Ovary (tissue), 7 donors: ENCODE measurements at regions not wholly inside any gene's neighbourhood (a gene's known extent, or its start where the extent isn't known, plus 50 kb on each side); places are given as distances from the start of the nearest gene placed in this dataset.

Experiments
- DNase-seq, 5 donors: peaks; one replicate each; pipeline ENCODE4 v3.0.0-alpha.2; 2019 to 2020
- H3K27ac ChIP-seq, 2 donors: fragments of 200-600 bp; one replicate each; pipeline versions ENCODE4 v1.5.1 to v1.8.0; 2019 to 2022
- H3K27me3 ChIP-seq: fragments of 200-600 bp; one replicate; pipeline ENCODE4 v1.8.0; 2022
- H3K36me3 ChIP-seq: fragments of 200-600 bp; sonication (generic); one replicate; pipeline ENCODE4 v1.5.1; 2019
- H3K4me1 ChIP-seq: one replicate; pipeline ENCODE4 v1.8.1; 2013; ENCODE audit warnings: mild to moderate bottlenecking, moderate library complexity; ENCODE audit not compliant: insufficient read depth
- H3K4me3 ChIP-seq: fragments of 200-600 bp; sonication (generic); one replicate; pipeline ENCODE4 v1.5.1; 2017
- H3K9me3 ChIP-seq, 2 donors: fragments of 200-600 bp in 1 of 2; sonication (generic) in 1 of 2; one replicate each; pipeline versions ENCODE4 v1.5.1 to v1.8.1; 2013 to 2019; ENCODE audit warnings: mild to moderate bottlenecking in 1 of 2, moderate library complexity in 1 of 2
- EP300 ChIP-seq: sonication (generic); formaldehyde crosslinking; IDR thresholded peaks from one replicate; pipeline ENCODE4 v1.6.1; 2017; ENCODE audit warnings: antibody characterized with exemption
- POLR2A ChIP-seq: fragments of 450-650 bp; IDR thresholded peaks from one replicate; pipeline ENCODE4 v1.6.1; 2017; ENCODE audit warnings: antibody characterized with exemption, mild to moderate bottlenecking, moderate library complexity
- WGBS, 3 donors: extraction: QIAGEN DNeasy Blood & Tissue Kit in 1 of 3; methylation state at CpG; one replicate each; pipeline versions ENCODE4 v1.1.5 to v1.1.7; 2013 to 2017; 5-methylcytosine and 5-hydroxymethylcytosine counted together
- intact Hi-C, 4 donors: fragments of 100-400 bp; cut with DNase I; formaldehyde crosslinking; loops; one replicate each; pipeline versions ENCODE4 v1.11.0 to v1.15.1; 2022 to 2023
- TF ChIP-seq, protein P1 (sequence below), 3 donors: fragments of 450-650 bp in 2 of 3; fragments of 200-600 bp in 1 of 3; IDR thresholded peaks; one replicate each; pipeline versions ENCODE4 v1.5.1 to v1.8.0; 2016 to 2022; ENCODE audit warnings: antibody characterized with exemption in 3 of 3, mild to moderate bottlenecking in 1 of 3
- donor health status: DM: no; HTN: no; CAD: no; lungs with moderate emphysema.
- donor health status: DM: no; HTN: no; CAD: no.
- donor health status: Bipolar disorder and iron deficiency.
- donor health status: DM: no; HTN: no; CAD: no.
- donor health status: DM: yes; HTN: yes; CAD: no.

DNA sequence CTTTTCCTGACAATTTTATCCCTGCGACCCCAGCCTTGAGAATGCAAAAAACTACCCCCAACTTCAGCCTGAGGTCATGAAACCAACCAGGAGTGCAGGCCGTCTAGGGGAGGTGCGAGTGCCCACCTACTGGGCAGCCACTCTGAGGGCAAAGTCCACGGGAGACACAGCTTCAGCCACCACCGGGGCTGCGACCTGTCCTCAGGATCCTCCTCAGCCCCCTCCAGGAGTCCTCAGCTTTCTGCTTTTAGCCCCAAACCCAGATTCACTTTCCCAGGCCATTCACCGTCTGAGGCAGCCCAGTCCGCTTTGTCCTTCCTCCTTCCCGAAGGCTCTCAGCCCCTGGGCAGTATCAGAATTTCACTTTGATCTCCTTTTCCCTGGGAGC is 210.2 kb upstream of the TNP1 start:
- H3K36me3 ChIP-seq, result no peaks in the 10 kb centered on the region
- peaks cover 2% of the 10 kb centered on the region for H3K4me1 ChIP-seq
- DNase-seq, result no peak
- no peaks in the 10 kb centered on the region for H3K27me3 ChIP-seq
- TF ChIP-seq, protein P1, sequence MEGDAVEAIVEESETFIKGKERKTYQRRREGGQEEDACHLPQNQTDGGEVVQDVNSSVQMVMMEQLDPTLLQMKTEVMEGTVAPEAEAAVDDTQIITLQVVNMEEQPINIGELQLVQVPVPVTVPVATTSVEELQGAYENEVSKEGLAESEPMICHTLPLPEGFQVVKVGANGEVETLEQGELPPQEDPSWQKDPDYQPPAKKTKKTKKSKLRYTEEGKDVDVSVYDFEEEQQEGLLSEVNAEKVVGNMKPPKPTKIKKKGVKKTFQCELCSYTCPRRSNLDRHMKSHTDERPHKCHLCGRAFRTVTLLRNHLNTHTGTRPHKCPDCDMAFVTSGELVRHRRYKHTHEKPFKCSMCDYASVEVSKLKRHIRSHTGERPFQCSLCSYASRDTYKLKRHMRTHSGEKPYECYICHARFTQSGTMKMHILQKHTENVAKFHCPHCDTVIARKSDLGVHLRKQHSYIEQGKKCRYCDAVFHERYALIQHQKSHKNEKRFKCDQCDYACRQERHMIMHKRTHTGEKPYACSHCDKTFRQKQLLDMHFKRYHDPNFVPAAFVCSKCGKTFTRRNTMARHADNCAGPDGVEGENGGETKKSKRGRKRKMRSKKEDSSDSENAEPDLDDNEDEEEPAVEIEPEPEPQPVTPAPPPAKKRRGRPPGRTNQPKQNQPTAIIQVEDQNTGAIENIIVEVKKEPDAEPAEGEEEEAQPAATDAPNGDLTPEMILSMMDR (IDR thresholded peaks at IDR 0.05), result no peak
- TF ChIP-seq POLR2A (no peak), EP300 (no peak)
- WGBS, 3 donors, result 83 to 92% (median 91%) methylated on average over 9 of the region's 9 CpGs
- H3K9me3 ChIP-seq, result no peaks in the 10 kb centered on the region
- intact Hi-C loops, result no loop called here
- H3K27ac ChIP-seq, result no peak overlapping the region
- H3K4me3 ChIP-seq, result no peak overlapping the region

DNA sequence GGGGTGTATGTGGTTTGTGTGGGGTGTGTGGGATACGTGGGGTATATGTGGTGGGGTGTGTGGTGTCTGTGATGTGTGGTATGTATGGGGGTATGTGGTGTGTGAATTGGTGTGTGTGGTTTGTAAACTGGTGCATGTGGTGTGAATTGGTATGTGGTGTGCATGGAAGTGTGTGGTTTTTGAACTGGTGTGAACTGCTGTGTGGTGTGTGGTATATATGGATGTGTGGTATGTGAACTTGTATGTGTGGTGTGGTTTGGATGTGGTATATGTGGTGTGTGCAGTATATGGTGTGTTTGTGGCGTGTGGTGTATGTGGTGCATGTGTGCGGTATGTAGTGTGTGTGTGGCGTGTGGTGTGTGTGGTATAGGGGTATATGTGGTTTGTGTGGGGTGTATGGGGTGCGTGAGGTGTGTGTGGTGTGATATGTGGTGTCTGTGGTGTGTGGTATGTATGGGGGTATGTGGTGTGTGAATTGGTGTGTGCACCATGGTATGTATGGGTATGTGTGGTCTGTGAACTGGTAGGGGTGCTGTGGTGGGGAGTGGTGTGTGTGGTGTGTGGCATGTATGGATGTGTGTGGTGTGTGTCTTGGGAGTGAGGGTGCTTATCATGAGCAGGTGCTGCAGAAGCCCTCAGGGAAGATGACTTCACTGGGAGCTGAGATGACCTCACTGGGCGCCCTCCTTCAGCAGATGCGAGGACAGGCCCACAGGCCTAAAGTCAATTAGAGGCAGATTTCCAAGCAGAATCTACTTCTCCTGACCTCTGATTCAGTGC is 209.6 kb upstream of the TNP1 start:
- Histone ChIP-seq H3K4me1 (peaks cover 2% of the 10 kb centered on the region), H3K27ac (no peak overlapping the region), H3K4me3 (no peak overlapping the region), H3K9me3 (no peaks in the 10 kb centered on the region), H3K27me3 (no peaks in the 10 kb centered on the region), H3K36me3 (no peaks in the 10 kb centered on the region)
- 96 to 97% (median 96%) methylated on average over 7 of the region's 7 CpGs for WGBS, 3 donors
- intact Hi-C loops, result no loop called here
- DNase-seq, result no peak
- TF ChIP-seq, protein P1 (IDR thresholded peaks at IDR 0.05), result no peak
- TF ChIP-seq POLR2A, result no peak
- no peak for TF ChIP-seq EP300

DNA sequence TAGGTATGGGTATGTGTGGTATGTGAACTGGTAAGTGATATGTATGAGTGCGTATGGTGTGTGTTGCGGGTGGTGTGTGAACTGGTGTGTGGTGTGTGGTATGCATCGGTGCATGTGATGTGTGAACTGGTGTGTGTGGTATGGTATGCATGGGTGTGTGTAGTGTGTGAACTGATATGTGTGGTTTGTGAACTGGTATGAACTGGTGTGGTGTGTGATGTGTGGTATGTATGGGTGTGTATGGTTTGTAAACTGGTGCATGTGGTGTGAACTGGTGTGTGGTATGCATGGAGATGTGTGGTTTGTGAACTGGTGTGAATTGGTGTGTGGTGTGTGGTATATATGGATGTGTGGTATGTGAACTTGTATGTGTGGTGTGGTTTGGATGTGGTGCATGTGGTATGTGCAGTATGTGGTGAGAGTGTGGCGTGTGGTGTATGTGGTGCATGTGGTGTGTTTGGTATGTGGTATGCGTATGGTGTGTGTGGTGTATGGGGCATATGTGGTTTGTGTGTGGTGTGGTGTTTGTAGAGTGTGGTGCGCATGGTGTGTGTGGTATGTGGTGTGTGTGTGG is 208.9 kb upstream of the TNP1 start:
- DNase-seq, result no peak
- no peaks in the 10 kb centered on the region for H3K27me3 ChIP-seq
- intact Hi-C loops, result no loop called here
- 89 to 99% (median 97%) methylated on average over 6 of the region's 6 CpGs for WGBS, 3 donors
- H3K4me3 ChIP-seq, result no peak overlapping the region
- peaks cover 2% of the 10 kb centered on the region for H3K4me1 ChIP-seq
- no peak overlapping the region for H3K27ac ChIP-seq
- H3K36me3 ChIP-seq, result no peaks in the 10 kb centered on the region
- TF ChIP-seq POLR2A (no peak), EP300 (no peak)
- TF ChIP-seq, protein P1 (IDR thresholded peaks at IDR 0.05), result no peak
- no peaks in the 10 kb centered on the region for H3K9me3 ChIP-seq

DNA sequence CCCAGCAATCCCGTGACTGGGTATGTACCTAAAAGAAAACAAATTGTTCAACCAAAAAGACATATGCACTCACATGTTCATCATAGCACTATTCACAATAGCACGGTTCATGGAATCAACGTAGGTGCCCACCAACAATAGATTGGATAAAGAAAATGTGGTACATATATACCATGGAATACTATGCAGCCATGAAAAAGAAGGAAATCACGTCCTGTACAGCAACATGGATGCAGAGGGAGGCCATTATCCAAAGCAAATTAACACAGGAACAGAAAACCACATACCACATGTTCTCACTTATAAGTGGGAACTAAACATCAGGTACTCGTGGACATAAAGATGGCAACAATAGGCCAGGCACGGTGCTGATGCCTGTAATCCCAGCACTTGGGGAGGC is 207.9 kb upstream of the TNP1 start:
- TF ChIP-seq, protein P1 (IDR thresholded peaks at IDR 0.05), result no peak
- TF ChIP-seq EP300, result no peak
- no peak for TF ChIP-seq POLR2A

More for the DNA sequence above, 207.9 kb upstream of the TNP1 start:
- 93 to 95% (median 95%) methylated on average over 6 of the region's 6 CpGs for WGBS, 3 donors
- Histone ChIP-seq H3K4me1 (peaks cover 2% of the 10 kb centered on the region), H3K27ac (no peak overlapping the region), H3K27me3 (no peaks in the 10 kb centered on the region), H3K4me3 (no peak overlapping the region), H3K9me3 (no peaks in the 10 kb centered on the region), H3K36me3 (no peaks in the 10 kb centered on the region)
- intact Hi-C loops, result no loop called here
- no peak for DNase-seq
